Right lobe of liver (tissue), 6 donors: ENCODE measurements at regions not wholly inside any gene's neighbourhood (a gene's known extent, or its start where the extent isn't known, plus 50 kb on each side); places are given as distances from the start of the nearest gene placed in this dataset.
A peak's percentile ranks its signal among the peaks of the same experiment; 100 is the strongest.
"Not testable (repeated sequence)": the region's sequence is repeated elsewhere in the genome, so short reads cannot be mapped to it uniquely, and the experiment has no call there.

Experiments
- ATAC-seq, 4 donors: fragments of 200-7000 bp; cut with Tn5 transposase; one replicate each; pipeline ENCODE4 v1.9.1; 2020; ENCODE audit warnings: mild to moderate bottlenecking in 4 of 4, moderate library complexity in 4 of 4
- DNase-seq, 3 donors: peaks; one replicate each; pipeline ENCODE4 v3.0.0-alpha.2; 2020
- H3K27ac ChIP-seq, 3 donors: fragments of 200-600 bp; one replicate each; pipeline ENCODE4 v1.8.0; 2022
- H3K27me3 ChIP-seq, 2 donors: fragments of 200-600 bp; one replicate each; pipeline ENCODE4 v1.8.0; 2022
- H3K36me3 ChIP-seq, 4 donors: fragments of 200-600 bp; sonication (generic) in 1 of 4; one replicate each; pipeline versions ENCODE4 v1.5.1 to v1.8.0; 2017 to 2022; ENCODE audit warnings: control low read depth in 1 of 4
- H3K4me1 ChIP-seq, 4 donors: fragments of 200-600 bp; sonication (generic) in 1 of 4; one replicate each; pipeline versions ENCODE4 v1.5.1 to v1.8.0; 2017 to 2022; ENCODE audit warnings: control low read depth in 1 of 4
- H3K4me3 ChIP-seq, 3 donors: fragments of 200-600 bp; one replicate each; pipeline ENCODE4 v1.8.0; 2022
- H3K9me3 ChIP-seq, 4 donors: fragments of 200-600 bp; sonication (generic) in 1 of 4; one replicate each; pipeline versions ENCODE4 v1.5.1 to v1.8.0; 2017 to 2022; ENCODE audit warnings: control low read depth in 1 of 4
- POLR2A ChIP-seq: fragments of 450-650 bp; IDR thresholded peaks from one replicate; pipeline ENCODE4 v1.6.1; 2017; ENCODE audit warnings: antibody characterized with exemption, mild to moderate bottlenecking
- WGBS: methylation state at CpG from one replicate; pipeline ENCODE4 v1.1.6; 2018; ENCODE audit warnings: low coverage, low lambda C conversion rate; ENCODE audit not compliant: insufficient coverage; ENCODE audit errors: missing lambda C conversion rate; 5-methylcytosine and 5-hydroxymethylcytosine counted together
- intact Hi-C, 2 donors: fragments of 100-400 bp; cut with DNase I; formaldehyde crosslinking; loops; one replicate each; pipeline versions ENCODE4 v1.11.2 to v1.14.1; 2022
- TF ChIP-seq, protein P1 (sequence below), 4 donors: fragments of 200-600 bp in 3 of 4; fragments of 450-650 bp in 1 of 4; IDR thresholded peaks; one replicate each; pipeline versions ENCODE4 v1.5.1 to v1.8.0; 2016 to 2022; ENCODE audit warnings: antibody characterized with exemption in 4 of 4, mild to moderate bottlenecking in 2 of 4
- donor health status: DM: no; HTN: yes; CAD: no.
- donor health status: DM: no; HTN: no; CAD: no.
- donor health status: DM: no; HTN: no; CAD: no.
- donor health status: DM: no; HTN: yes; CAD: no.
- donor health status: DM: no; HTN: yes; CAD: no.

- no peak for TF ChIP-seq POLR2A
- TF ChIP-seq, protein P1, sequence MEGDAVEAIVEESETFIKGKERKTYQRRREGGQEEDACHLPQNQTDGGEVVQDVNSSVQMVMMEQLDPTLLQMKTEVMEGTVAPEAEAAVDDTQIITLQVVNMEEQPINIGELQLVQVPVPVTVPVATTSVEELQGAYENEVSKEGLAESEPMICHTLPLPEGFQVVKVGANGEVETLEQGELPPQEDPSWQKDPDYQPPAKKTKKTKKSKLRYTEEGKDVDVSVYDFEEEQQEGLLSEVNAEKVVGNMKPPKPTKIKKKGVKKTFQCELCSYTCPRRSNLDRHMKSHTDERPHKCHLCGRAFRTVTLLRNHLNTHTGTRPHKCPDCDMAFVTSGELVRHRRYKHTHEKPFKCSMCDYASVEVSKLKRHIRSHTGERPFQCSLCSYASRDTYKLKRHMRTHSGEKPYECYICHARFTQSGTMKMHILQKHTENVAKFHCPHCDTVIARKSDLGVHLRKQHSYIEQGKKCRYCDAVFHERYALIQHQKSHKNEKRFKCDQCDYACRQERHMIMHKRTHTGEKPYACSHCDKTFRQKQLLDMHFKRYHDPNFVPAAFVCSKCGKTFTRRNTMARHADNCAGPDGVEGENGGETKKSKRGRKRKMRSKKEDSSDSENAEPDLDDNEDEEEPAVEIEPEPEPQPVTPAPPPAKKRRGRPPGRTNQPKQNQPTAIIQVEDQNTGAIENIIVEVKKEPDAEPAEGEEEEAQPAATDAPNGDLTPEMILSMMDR (IDR thresholded peaks at IDR 0.05) = no peak
- DNase-seq (no peak), ATAC-seq (no peak)
- Histone ChIP-seq H3K27ac (no peak overlapping the region), H3K9me3 (no peaks in the 10 kb centered on the region), H3K4me1 (peaks cover 0 to 3% (median 0%) of the 10 kb centered on the region in 4 donors), H3K27me3 (no peaks in the 10 kb centered on the region), H3K4me3 (no peak overlapping the region), H3K36me3 (no peaks in the 10 kb centered on the region)
- 58% methylated on average over 5 of the region's 5 CpGs for WGBS
- intact Hi-C loops = no loop called here
These were observed 111.2 kb downstream of the IL12A start for GRCh38 chr3:160099834-160100233.

- 93% methylated on average over 22 of the region's 40 CpGs for WGBS
- intact Hi-C loops = no loop called here
- Histone ChIP-seq H3K36me3 (no peaks in the 10 kb centered on the region), H3K4me3 (no peak overlapping the region), H3K27ac (no peak overlapping the region), H3K9me3 (no peaks in the 10 kb centered on the region), H3K27me3 (no peaks in the 10 kb centered on the region), H3K4me1 (peaks cover 0 to 3% (median 0%) of the 10 kb centered on the region in 4 donors)
- ATAC-seq (no peak), DNase-seq (no peak)
- TF ChIP-seq POLR2A = no peak
- TF ChIP-seq, protein P1 (IDR thresholded peaks at IDR 0.05) = no peak
These were observed 112.0 kb downstream of the IL12A start for GRCh38 chr3:160100610-160101009.

DNA sequence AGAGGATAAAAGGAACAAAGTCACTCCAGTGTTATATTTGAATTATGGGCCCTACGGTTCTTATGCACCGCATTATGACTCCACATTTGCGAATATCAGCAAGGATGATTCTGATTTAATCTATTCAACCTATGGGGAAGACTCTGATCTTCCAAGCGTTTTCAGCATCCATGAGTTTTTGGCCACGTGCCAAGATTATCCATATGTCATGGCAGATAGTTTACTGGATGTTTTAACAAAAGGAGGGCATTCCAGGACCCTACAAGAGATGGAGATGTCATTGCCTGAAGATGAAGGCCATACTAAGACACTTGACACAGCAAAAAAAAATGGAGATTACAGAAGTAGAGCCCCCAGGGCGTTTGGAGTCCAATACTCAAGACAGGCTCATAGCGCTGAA, 113.4 kb downstream of the IL12A start:
- H3K9me3 ChIP-seq, DNase-seq, H3K4me1 ChIP-seq, H3K4me3 ChIP-seq, ATAC-seq, H3K27ac ChIP-seq, H3K36me3 ChIP-seq, H3K27me3 ChIP-seq, intact Hi-C loops: not testable (repeated sequence)
- WGBS = 57% methylated on average over 5 of the region's 7 CpGs

GRCh38 chr3:160103397-160103796, 114.8 kb downstream of the IL12A start:
- no peaks in the 10 kb centered on the region for H3K36me3 ChIP-seq
- H3K27ac ChIP-seq = no peak overlapping the region
- H3K27me3 ChIP-seq = no peaks in the 10 kb centered on the region
- DNase-seq (peak in 1 of 3 donors; percentile 68), ATAC-seq (peak in 1 of 4 donors; percentile 60)
- H3K4me3 ChIP-seq = no peak overlapping the region
- peaks cover 0 to 22% (median 9%) of the 10 kb centered on the region in 4 donors for H3K4me1 ChIP-seq
- TF ChIP-seq, protein P1 (IDR thresholded peaks at IDR 0.05) = no peak
- no peak for TF ChIP-seq POLR2A
- WGBS = 34% methylated on average over 2 of the region's 2 CpGs
- intact Hi-C loops = no loop called here
- H3K9me3 ChIP-seq = no peaks in the 10 kb centered on the region

DNA sequence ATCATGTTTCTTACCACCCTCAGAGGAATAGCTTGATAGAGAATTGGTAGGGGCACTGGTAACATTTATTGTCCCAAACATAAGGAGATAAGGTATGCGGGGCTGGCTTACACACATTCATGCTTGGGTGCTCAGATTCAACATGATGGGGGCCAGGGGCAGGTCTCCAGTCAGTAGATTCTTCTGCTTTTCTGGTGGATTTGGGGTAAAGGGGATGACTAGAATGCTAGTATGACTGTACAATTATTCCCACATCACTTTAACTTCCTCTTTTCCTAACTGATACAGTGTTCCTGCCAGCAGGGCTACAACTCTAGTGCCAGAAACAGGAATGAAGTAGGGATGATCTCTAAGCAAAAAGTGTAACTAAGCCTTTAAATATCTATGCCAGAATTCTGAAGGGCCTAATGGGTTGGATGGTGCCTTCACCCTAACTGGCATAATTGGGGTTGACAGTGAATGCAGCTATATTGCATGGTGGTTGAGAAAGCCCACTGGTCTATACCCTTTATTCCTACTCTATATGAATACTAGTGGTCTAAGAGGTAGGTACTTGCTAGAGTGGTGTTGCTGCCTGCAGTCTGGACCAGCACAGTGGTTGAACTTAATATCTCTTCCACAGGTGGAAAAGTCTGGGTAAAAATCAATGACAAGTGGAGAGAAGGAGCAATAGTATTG, 117.4 kb downstream of the IL12A start:
- DNase-seq = no peak
- no peaks in the 10 kb centered on the region for H3K27me3 ChIP-seq
- TF ChIP-seq POLR2A = no peak
- TF ChIP-seq, protein P1 (IDR thresholded peaks at IDR 0.05) = no peak
- no peak overlapping the region for H3K4me3 ChIP-seq
- peaks cover 0 to 30% (median 12%) of the 10 kb centered on the region in 4 donors for H3K4me1 ChIP-seq
- no peaks in the 10 kb centered on the region for H3K36me3 ChIP-seq
- ATAC-seq = no peak
- WGBS = 83% methylated on average over 1 of the region's 1 CpG
- intact Hi-C loops = no loop called here
- H3K9me3 ChIP-seq = no peaks in the 10 kb centered on the region
- no peak overlapping the region for H3K27ac ChIP-seq
